ENCODE measurements at regions not wholly inside any gene's neighbourhood (a gene's known extent, or its start where the extent isn't known, plus 50 kb on each side); places are given as distances from the start of the nearest gene placed in this dataset.
"Not testable (repeated sequence)": the region's sequence is repeated elsewhere in the genome, so short reads cannot be mapped to it uniquely, and the experiment has no call there.

- TF ChIP-seq CTCF (conservative IDR thresholded peaks at IDR 0.05) (no peak), ZFX (IDR thresholded peaks at IDR 0.05) (no peak)
- no peak overlapping the region for H3K27ac ChIP-seq
Measured at GRCh38 chr10:57049096-57049495, 688.0 kb upstream of the ZWINT start.

- TF ChIP-seq ZFX (IDR thresholded peaks at IDR 0.05) (no peak), CTCF (conservative IDR thresholded peaks at IDR 0.05) (no peak)
- no peak overlapping the region for H3K27ac ChIP-seq
Measured at GRCh38 chr10:57038531-57038930, 677.5 kb upstream of the ZWINT start.

GRCh38 chr10:57035310-57035709 is 674.3 kb upstream of the ZWINT start:
- no peak for TF ChIP-seq ZFX (IDR thresholded peaks at IDR 0.05)
- TF ChIP-seq CTCF (conservative IDR thresholded peaks at IDR 0.05) = no peak
- no peak overlapping the region for H3K27ac ChIP-seq

GRCh38 chr10:57032301-57032700 is 671.2 kb upstream of the ZWINT start:
- H3K27ac ChIP-seq = not testable (repeated sequence)
- peak; percentile 38 for TF ChIP-seq CTCF (conservative IDR thresholded peaks at IDR 0.05)

GRCh38 chr10:57031346-57031745 is 670.3 kb upstream of the ZWINT start:
- no peak for TF ChIP-seq CTCF (conservative IDR thresholded peaks at IDR 0.05)
- TF ChIP-seq ZFX (IDR thresholded peaks at IDR 0.05) = no peak
- no peak overlapping the region for H3K27ac ChIP-seq

GRCh38 chr10:57026307-57026706 is 665.2 kb upstream of the ZWINT start:
- no peak overlapping the region for H3K27ac ChIP-seq
- TF ChIP-seq CTCF (conservative IDR thresholded peaks at IDR 0.05) (no peak), ZFX (IDR thresholded peaks at IDR 0.05) (no peak)

- H3K27ac ChIP-seq = no peak overlapping the region
- TF ChIP-seq CTCF (conservative IDR thresholded peaks at IDR 0.05) (no peak), ZFX (IDR thresholded peaks at IDR 0.05) (no peak)
Measured at GRCh38 chr10:57023626-57024025, 662.6 kb upstream of the ZWINT start.
